Naive B cell (primary cell): ENCODE measurements at regions not wholly inside any gene's neighbourhood (a gene's known extent, or its start where the extent isn't known, plus 50 kb on each side); places are given as distances from the start of the nearest gene placed in this dataset.

Experiments used
- ATAC-seq, 2 donors: fragments of 150-1000 bp; cut with Tn5 transposase; 2 replicates each; pipeline ENCODE4 v1.10.0; 2021; ENCODE audit warnings: low read depth in 2 of 2, mild to moderate bottlenecking in 2 of 2, moderate library complexity in 2 of 2
- DNase-seq: peaks from one replicate; pipeline ENCODE4 v3.0.0; 2022
- H3K27ac Mint-ChIP-seq, 6 donors: one replicate each; pipeline ENCODE4 v1.8.0; 2020 to 2022; ENCODE audit warnings: mild to moderate bottlenecking in 6 of 6, mixed read lengths in 6 of 6, moderate library complexity in 5 of 6, inconsistent platforms in 2 of 6
- H3K27me3 Mint-ChIP-seq, 3 donors: one replicate each; pipeline ENCODE4 v1.8.0; 2021 to 2022; ENCODE audit warnings: mixed read lengths in 3 of 3, mild to moderate bottlenecking in 1 of 3
- H3K36me3 Mint-ChIP-seq, 2 donors: one replicate each; pipeline ENCODE4 v1.8.0; 2020 to 2022; ENCODE audit warnings: mixed read lengths in 2 of 2, inconsistent platforms in 1 of 2, mild to moderate bottlenecking in 1 of 2
- H3K4me1 Mint-ChIP-seq, 3 donors: one replicate each; pipeline ENCODE4 v1.8.0; 2020 to 2022; ENCODE audit warnings: mixed read lengths in 3 of 3, inconsistent platforms in 1 of 3, mild to moderate bottlenecking in 1 of 3, moderate library complexity in 1 of 3
- H3K4me3 Mint-ChIP-seq, 8 donors: one replicate each; pipeline ENCODE4 v1.8.0; 2020 to 2022; ENCODE audit warnings: mild to moderate bottlenecking in 8 of 8, mixed read lengths in 8 of 8, moderate library complexity in 8 of 8, inconsistent platforms in 2 of 8
- H3K9me3 Mint-ChIP-seq, 7 donors: one replicate each; pipeline ENCODE4 v1.8.0; 2020 to 2022; ENCODE audit warnings: mixed read lengths in 7 of 7, mild to moderate bottlenecking in 5 of 7, inconsistent platforms in 2 of 7, moderate library complexity in 1 of 7

- DNase-seq, result no peak
- Mint-ChIP-seq H3K4me3 (no peak overlapping the region), H3K27ac (no peak overlapping the region), H3K9me3 (no peaks in the 10 kb centered on the region), H3K36me3 (no peaks in the 10 kb centered on the region), H3K4me1 (no peaks in the 10 kb centered on the region), H3K27me3 (peaks cover 0 to 12% (median under 1%) of the 10 kb centered on the region in 3 donors)
- no peak for ATAC-seq
Observed at GRCh38 chr2:158049129-158049855, 52.4 kb upstream of the UPP2 start.

DNA sequence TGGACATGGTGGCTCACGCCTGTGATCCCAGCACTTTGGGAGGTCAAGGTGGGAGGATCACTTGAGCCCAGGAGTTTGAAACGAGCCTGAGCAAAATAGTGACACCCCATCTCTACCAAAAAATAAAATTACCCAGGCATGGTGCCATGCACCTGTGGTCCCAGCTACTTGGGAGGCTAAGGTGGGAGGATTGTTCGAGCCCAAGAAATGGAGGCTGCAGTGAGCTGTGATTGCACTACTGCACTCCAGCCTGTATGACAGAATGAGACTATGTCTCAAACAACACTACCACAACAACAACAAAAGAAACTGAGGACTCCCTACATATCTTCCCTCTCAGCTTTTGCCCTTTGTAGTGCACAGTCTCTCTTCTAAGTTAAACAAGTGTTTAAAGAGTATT, 53.3 kb upstream of the UPP2 start:
- DNase-seq, result no peak
- Mint-ChIP-seq H3K36me3 (no peaks in the 10 kb centered on the region), H3K27ac (no peak overlapping the region), H3K4me1 (no peaks in the 10 kb centered on the region), H3K9me3 (no peaks in the 10 kb centered on the region), H3K27me3 (peaks cover 0 to 21% (median 7%) of the 10 kb centered on the region in 3 donors), H3K4me3 (no peak overlapping the region)
- no peak for ATAC-seq

DNA sequence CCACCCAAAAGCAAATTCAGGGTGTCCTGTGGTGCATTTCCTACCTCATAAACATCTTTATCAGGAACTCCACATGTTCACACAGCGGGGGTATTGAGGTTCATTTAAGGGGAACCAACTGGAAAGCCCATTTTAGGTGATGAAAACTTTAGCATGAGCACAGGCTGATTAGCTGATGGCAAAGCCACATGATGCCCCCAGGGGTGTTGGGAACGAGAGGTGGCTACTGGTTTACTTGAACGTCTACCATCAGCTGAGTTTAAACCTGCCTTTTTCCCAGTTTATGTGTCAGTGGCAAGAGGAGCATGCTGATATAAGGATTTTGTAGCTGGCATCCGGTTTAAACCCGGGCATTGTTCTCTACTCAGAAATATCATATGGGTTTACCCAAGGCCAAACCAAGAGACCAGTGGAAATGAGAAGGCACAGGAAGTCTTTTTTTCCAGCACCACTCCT, 54.5 kb upstream of the UPP2 start:
- no peak for ATAC-seq
- H3K9me3 Mint-ChIP-seq, result no peaks in the 10 kb centered on the region
- no peaks in the 10 kb centered on the region for H3K36me3 Mint-ChIP-seq
- H3K4me1 Mint-ChIP-seq, result peaks cover 4 to 5% (median 5%) of the 10 kb centered on the region in 3 donors
- no peak overlapping the region for H3K27ac Mint-ChIP-seq
- peaks cover 0 to 21% (median 7%) of the 10 kb centered on the region in 3 donors for H3K27me3 Mint-ChIP-seq
- no peak for DNase-seq
- H3K4me3 Mint-ChIP-seq, result no peak overlapping the region

GRCh38 chr2:158046121-158046880, 55.4 kb upstream of the UPP2 start:
- DNase-seq (no peak), ATAC-seq (no peak)
- Mint-ChIP-seq H3K9me3 (no peaks in the 10 kb centered on the region), H3K27me3 (peaks cover 0 to 21% (median 7%) of the 10 kb centered on the region in 3 donors), H3K27ac (no peak overlapping the region), H3K36me3 (no peaks in the 10 kb centered on the region), H3K4me3 (no peak overlapping the region), H3K4me1 (peaks cover 5 to 8% (median 5%) of the 10 kb centered on the region in 3 donors)

DNA sequence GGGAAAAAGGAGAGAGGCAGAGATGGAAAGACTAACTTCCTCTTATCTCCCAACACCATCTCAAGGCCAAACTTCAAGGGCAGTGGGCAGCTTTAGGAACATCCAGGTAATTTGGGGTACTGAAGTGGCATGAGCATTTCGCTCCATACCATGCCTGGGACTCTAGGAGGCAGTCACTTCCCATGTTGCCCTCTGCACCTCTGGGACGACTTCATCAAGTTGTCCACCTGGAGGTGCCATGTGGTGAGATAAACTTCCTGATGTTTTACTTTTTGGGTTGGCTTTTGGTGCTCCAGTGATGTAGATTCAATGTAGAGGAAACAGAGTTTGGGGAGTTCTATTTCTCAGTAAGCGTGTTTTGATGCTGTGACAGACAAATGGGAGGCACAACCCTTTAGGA, 56.3 kb upstream of the UPP2 start:
- Mint-ChIP-seq H3K36me3 (no peaks in the 10 kb centered on the region), H3K27ac (no peak overlapping the region), H3K4me1 (peaks cover 5 to 8% (median 5%) of the 10 kb centered on the region in 3 donors), H3K9me3 (no peaks in the 10 kb centered on the region), H3K27me3 (peaks cover 0 to 21% (median 7%) of the 10 kb centered on the region in 3 donors), H3K4me3 (no peak overlapping the region)
- no peak for ATAC-seq
- DNase-seq, result no peak

- DNase-seq, result no peak
Observed at GRCh38 chr2:158043181-158043948, 58.3 kb upstream of the UPP2 start.

DNA sequence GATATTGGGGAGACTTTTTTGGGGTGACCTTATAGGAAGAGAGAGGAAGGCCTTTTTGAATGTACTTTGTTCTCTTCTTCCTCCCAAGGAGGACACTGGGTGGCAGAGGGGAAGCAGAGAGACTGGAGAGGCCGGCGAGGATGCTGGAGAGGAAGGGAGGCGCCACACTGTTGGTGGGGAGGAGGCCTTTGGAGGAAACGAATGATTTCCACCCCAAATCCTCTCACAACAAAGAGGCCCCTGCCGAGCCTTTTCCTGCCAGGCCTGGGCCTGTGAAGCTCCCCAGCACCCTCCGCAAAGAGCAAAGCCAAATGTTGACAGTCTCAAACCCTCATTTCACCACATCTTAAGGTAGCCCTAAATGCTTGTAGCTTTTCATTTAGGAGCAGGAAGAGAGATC, 59.0 kb upstream of the UPP2 start:
- no peaks in the 10 kb centered on the region for H3K36me3 Mint-ChIP-seq
- peaks cover 5 to 8% (median 5%) of the 10 kb centered on the region in 3 donors for H3K4me1 Mint-ChIP-seq
- no peak overlapping the region for H3K4me3 Mint-ChIP-seq
- DNase-seq (no peak), ATAC-seq (no peak)
- H3K9me3 Mint-ChIP-seq, result no peaks in the 10 kb centered on the region
- peaks cover 0 to 15% (median 7%) of the 10 kb centered on the region in 3 donors for H3K27me3 Mint-ChIP-seq
- peak overlapping the region in 1 of 6 donors; percentile 23 for H3K27ac Mint-ChIP-seq

More at GRCh38 chr2:158043181-158043948, 58.3 kb upstream of the UPP2 start:
- no peak for ATAC-seq
- Mint-ChIP-seq H3K27me3 (peaks cover 0 to 20% (median 7%) of the 10 kb centered on the region in 3 donors), H3K27ac (peak overlapping the region in 1 of 6 donors; percentile 23), H3K4me1 (peaks cover 5 to 8% (median 5%) of the 10 kb centered on the region in 3 donors), H3K4me3 (no peak overlapping the region), H3K36me3 (no peaks in the 10 kb centered on the region), H3K9me3 (no peaks in the 10 kb centered on the region)

DNA sequence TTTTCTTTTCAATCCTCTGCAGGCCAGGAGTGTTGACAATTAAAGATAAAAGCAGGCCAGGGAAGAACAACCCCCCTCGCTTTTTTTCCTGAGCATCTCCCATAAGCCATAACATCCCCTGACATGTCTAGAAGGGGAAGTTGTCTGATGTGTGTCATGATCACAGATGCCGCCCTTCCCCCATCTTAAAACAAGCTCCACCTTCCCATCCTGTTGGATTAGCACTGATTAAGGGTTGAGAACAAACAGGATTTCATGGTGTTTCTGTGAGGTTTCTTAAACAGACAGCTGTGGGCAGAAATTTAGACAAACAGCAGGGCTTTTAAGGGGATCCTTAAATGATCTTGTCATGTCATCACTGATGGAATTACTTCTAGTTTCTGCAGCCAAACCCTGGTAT, 59.4 kb upstream of the UPP2 start:
- Mint-ChIP-seq H3K27ac (no peak overlapping the region), H3K36me3 (no peaks in the 10 kb centered on the region), H3K4me3 (no peak overlapping the region), H3K4me1 (peaks cover 5 to 8% (median 5%) of the 10 kb centered on the region in 3 donors), H3K9me3 (no peaks in the 10 kb centered on the region), H3K27me3 (peaks cover 0 to 15% (median 7%) of the 10 kb centered on the region in 3 donors)
- no peak for DNase-seq
- ATAC-seq, result no peak

DNA sequence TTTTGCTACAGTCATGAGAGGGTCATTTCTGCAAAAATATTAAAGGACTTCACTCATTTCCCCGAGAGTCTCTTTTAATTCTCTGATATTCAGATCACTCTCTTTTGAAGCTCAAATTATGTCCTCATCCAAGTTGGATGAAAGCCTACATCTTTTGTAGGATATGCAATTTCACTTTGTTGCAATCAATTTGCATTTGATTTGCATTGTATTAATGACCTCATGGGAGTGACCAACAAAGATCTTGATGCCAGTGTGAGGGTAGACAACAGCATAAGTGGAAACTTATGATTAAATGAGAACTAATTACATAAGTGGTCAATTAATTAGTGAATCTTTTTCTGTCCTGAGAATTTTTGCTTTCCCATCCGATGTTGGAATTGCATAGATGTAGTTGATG, 60.3 kb upstream of the UPP2 start:
- DNase-seq (no peak), ATAC-seq (no peak)
- H3K4me1 Mint-ChIP-seq, result peaks cover 5 to 8% (median 5%) of the 10 kb centered on the region in 3 donors
- no peaks in the 10 kb centered on the region for H3K36me3 Mint-ChIP-seq
- H3K27me3 Mint-ChIP-seq, result peaks cover 0 to 15% (median 7%) of the 10 kb centered on the region in 3 donors
- H3K27ac Mint-ChIP-seq, result no peak overlapping the region
- H3K4me3 Mint-ChIP-seq, result no peak overlapping the region
- H3K9me3 Mint-ChIP-seq, result no peaks in the 10 kb centered on the region

- Mint-ChIP-seq H3K4me3 (no peak overlapping the region), H3K9me3 (no peaks in the 10 kb centered on the region), H3K27ac (no peak overlapping the region), H3K27me3 (peaks cover 6 to 12% (median 10%) of the 10 kb centered on the region in 3 donors), H3K36me3 (no peaks in the 10 kb centered on the region), H3K4me1 (peaks cover 5 to 8% (median 5%) of the 10 kb centered on the region in 3 donors)
- ATAC-seq (no peak), DNase-seq (no peak)
Observed at GRCh38 chr2:158038901-158039300, 62.8 kb upstream of the UPP2 start.

- peaks cover 7 to 14% (median 11%) of the 10 kb centered on the region in 3 donors for H3K27me3 Mint-ChIP-seq
- H3K27ac Mint-ChIP-seq, result no peak overlapping the region
- ATAC-seq, result no peak
- no peak for DNase-seq
- no peaks in the 10 kb centered on the region for H3K36me3 Mint-ChIP-seq
- H3K4me3 Mint-ChIP-seq, result no peak overlapping the region
- H3K9me3 Mint-ChIP-seq, result no peaks in the 10 kb centered on the region
- H3K4me1 Mint-ChIP-seq, result no peaks in the 10 kb centered on the region
Observed at GRCh38 chr2:158034198-158034866, 67.3 kb upstream of the UPP2 start.

DNA sequence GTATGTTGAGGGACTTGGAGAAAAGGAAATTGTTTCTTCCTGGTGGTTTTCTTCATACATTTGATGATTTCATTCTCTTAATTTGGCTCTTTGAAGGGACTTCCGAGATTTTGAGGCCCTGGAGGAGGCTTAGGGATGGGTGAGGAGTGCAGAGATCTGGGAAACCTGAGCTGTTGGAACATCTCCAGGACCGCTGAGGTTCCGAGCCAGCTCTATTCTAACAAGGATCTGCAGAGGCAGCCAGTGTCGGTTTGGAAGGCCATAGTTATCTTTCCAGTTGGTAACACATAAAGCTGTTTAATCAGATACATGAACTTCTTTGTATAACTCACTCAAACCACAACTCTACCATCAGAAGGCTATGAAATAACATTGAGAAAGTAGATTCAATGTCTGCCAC, 70.3 kb upstream of the UPP2 start:
- no peak overlapping the region for H3K27ac Mint-ChIP-seq
- DNase-seq, result no peak
- H3K9me3 Mint-ChIP-seq, result no peaks in the 10 kb centered on the region
- no peak overlapping the region for H3K4me3 Mint-ChIP-seq
- H3K36me3 Mint-ChIP-seq, result no peaks in the 10 kb centered on the region
- H3K4me1 Mint-ChIP-seq, result no peaks in the 10 kb centered on the region
- peaks cover 7 to 14% (median 11%) of the 10 kb centered on the region in 3 donors for H3K27me3 Mint-ChIP-seq
- no peak for ATAC-seq
